HepG2 (cell line): ENCODE measurements at regions not wholly inside any gene's neighbourhood (a gene's known extent, or its start where the extent isn't known, plus 50 kb on each side); places are given as distances from the start of the nearest gene placed in this dataset.

Source experiments
- ATF3 ChIP-seq: sonication (generic); formaldehyde crosslinking; IDR thresholded peaks from 2 replicates; pipeline ENCODE4 v1.4.0; 2020; ENCODE audit warnings: missing genetic modification reagents
- DNMT3B ChIP-seq: conservative IDR thresholded peaks from 2 replicates; pipeline ENCODE4 v1.6.1; 2016; ENCODE audit warnings: missing biosample characterization, control low read depth

GRCh38 chr10:109664554-109664953 lies 258.8 kb downstream of the XPNPEP1 start:
- TF ChIP-seq DNMT3B (CRISPR knock-in tag), result no peak
- no peak for TF ChIP-seq ATF3 (CRISPR knock-in tag)
